ENCODE measurements at regions not wholly inside any gene's neighbourhood (a gene's known extent, or its start where the extent isn't known, plus 50 kb on each side); places are given as distances from the start of the nearest gene placed in this dataset.

- ChIA-PET POLR2A (ENCODE audit: low non-redundant PET) (no interaction called here), CTCF (interaction anchor here (0.7 kb wide), 1 partner anchor 245 kb away, joined by 3 read pairs; no protein-coding TSS in a partner anchor)
- DNase-seq (ENCODE audit: low spot score), result no peak
- TF ChIP-seq CTCF (conservative IDR thresholded peaks at IDR 0.05; ENCODE audit: low read depth), result no peak
- no peak overlapping the region for H3K27ac ChIP-seq
These were observed 1269.8 kb upstream of the PIK3C3 start for GRCh38 chr18:40685219-40685618.

- CTCF ChIA-PET, result interaction anchor here (0.6 kb wide), 2 partner anchors 159 to 689 kb away, joined by 4 to 5 read pairs; no protein-coding TSS in a partner anchor
- POLR2A ChIA-PET (ENCODE audit: low non-redundant PET), result no interaction called here
- TF ChIP-seq CTCF (conservative IDR thresholded peaks at IDR 0.05; ENCODE audit: low read depth), result no peak
- DNase-seq (ENCODE audit: low spot score), result no peak
- no peak overlapping the region for H3K27ac ChIP-seq
These were observed 1276.7 kb upstream of the PIK3C3 start for GRCh38 chr18:40678318-40678717.

GRCh38 chr18:40676668-40677067 lies 1278.4 kb upstream of the PIK3C3 start:
- POLR2A ChIA-PET (ENCODE audit: low non-redundant PET), result no interaction called here
- CTCF ChIA-PET, result no interaction called here

GRCh38 chr18:40673150-40673549 lies 1281.9 kb upstream of the PIK3C3 start:
- CTCF ChIA-PET, result no interaction called here
- POLR2A ChIA-PET (ENCODE audit: low non-redundant PET), result no interaction called here
- no peak overlapping the region for H3K27ac ChIP-seq
- no peak for TF ChIP-seq CTCF (conservative IDR thresholded peaks at IDR 0.05; ENCODE audit: low read depth)
- DNase-seq (ENCODE audit: low spot score), result no peak

More at GRCh38 chr18:40676668-40677067, 1278.4 kb upstream of the PIK3C3 start:
- TF ChIP-seq CTCF (conservative IDR thresholded peaks at IDR 0.05; ENCODE audit: low read depth), result no peak
- H3K27ac ChIP-seq, result no peak overlapping the region
- DNase-seq (ENCODE audit: low spot score), result peak; percentile 1

GRCh38 chr18:40672590-40672989 lies 1282.4 kb upstream of the PIK3C3 start:
- TF ChIP-seq CTCF (conservative IDR thresholded peaks at IDR 0.05; ENCODE audit: low read depth), result no peak
- no peak for DNase-seq (ENCODE audit: low spot score)
- POLR2A ChIA-PET (ENCODE audit: low non-redundant PET), result no interaction called here
- CTCF ChIA-PET, result no interaction called here
- H3K27ac ChIP-seq, result no peak overlapping the region

GRCh38 chr18:40670668-40671375 lies 1284.2 kb upstream of the PIK3C3 start:
- CTCF ChIA-PET, result no interaction called here
- H3K27ac ChIP-seq, result no peak overlapping the region
- no peak for DNase-seq (ENCODE audit: low spot score)
- POLR2A ChIA-PET (ENCODE audit: low non-redundant PET), result no interaction called here
- no peak for TF ChIP-seq CTCF (conservative IDR thresholded peaks at IDR 0.05; ENCODE audit: low read depth)

Data from RWPE1 (cell line).